Cardiac septum (tissue), 1 donor: ENCODE measurements at regions not wholly inside any gene's neighbourhood (a gene's known extent, or its start where the extent isn't known, plus 50 kb on each side); places are given as distances from the start of the nearest gene placed in this dataset.
"Not testable (repeated sequence)": the region's sequence is repeated elsewhere in the genome, so short reads cannot be mapped to it uniquely, and the experiment has no call there.

Experiments
- DNase-seq: peaks from one replicate; pipeline ENCODE4 v3.0.0-alpha.2; 2020; ENCODE audit warnings: low spot score
- intact Hi-C: fragments of 100-400 bp; cut with DNase I; formaldehyde crosslinking; loops from one replicate; pipeline ENCODE4 v1.14.0; 2022
- donor health status: DM: no; HTN: no; CAD: no.

DNA sequence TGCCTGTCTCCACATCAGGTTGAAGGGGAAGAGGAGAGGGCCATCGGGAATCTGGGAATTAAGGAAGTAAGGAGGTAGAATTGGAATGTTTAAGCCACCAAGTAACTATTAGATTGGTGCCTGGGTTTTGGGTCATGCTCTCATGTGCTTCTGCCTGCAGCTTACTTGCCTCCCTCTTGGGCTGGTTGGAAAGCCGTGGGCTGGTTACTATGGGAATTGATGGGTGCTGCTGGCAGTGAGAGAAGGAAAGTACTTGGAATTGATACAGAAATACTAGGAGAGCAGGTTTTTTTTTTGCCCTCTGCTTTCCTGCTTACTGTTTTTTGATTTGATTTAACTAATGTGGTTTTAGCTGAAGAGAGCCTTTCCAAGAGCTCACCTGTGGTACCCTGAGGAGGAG lies 493.5 kb upstream of the RGS6 start:
- no peak for DNase-seq
- intact Hi-C loops, result no loop called here

DNA sequence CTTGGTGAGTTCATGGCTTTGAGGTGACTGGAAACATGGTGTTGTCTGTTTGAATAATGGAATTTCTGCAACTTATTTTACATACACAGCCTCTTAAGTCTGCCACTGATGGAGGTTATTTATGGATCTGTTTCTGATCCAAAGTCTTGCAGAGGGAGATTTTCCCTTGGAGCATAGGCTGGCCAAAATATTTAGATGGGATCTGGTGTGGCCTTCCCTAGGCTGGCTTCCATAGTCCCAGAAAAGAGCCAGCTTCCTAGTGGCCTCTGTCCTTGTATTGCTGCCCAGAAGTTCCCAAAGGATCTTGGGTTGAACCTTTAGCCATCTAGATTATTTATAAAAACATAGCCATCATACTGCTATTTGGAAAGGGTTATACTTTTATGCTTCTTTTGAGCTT lies 491.1 kb upstream of the RGS6 start:
- DNase-seq, result no peak
- intact Hi-C loops, result no loop called here

DNA sequence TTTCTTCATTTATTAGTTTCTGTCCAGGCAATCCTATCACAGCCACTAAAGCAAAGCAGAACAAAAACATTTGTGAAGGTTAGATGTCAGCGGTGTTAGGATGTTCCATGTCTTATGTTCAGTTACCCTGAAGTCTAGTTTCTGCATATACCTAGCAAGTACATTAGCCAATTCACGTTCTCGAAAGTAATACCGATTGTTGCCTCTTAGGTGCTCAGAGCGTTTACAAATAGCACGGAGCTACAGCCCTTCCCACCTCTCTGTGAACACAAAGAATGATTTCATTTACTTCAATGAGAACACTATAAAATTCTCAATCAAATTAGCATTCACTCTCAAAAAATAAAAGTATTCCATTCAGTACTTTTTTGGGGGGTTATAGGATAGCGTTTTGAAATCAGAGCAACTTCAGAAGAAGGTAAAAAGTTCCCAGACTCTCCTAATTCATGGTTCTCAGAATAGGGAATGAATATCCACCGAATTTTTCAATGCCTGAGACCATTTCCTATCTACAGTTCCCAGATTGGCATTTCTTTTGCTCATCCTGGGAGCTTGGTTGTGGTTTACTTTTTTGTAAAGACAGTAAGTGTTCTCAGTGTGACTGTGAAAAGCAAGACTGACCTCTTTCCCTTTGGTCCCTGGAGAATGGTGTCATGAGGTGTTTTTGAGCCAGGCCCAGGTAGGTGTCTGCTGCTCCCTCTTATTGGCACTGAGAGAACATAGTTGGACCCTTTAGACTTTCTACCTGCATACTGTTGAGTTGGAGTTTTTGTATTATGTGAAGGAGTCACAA lies 488.0 kb upstream of the RGS6 start:
- intact Hi-C loops, result no loop called here
- DNase-seq, result no peak

DNA sequence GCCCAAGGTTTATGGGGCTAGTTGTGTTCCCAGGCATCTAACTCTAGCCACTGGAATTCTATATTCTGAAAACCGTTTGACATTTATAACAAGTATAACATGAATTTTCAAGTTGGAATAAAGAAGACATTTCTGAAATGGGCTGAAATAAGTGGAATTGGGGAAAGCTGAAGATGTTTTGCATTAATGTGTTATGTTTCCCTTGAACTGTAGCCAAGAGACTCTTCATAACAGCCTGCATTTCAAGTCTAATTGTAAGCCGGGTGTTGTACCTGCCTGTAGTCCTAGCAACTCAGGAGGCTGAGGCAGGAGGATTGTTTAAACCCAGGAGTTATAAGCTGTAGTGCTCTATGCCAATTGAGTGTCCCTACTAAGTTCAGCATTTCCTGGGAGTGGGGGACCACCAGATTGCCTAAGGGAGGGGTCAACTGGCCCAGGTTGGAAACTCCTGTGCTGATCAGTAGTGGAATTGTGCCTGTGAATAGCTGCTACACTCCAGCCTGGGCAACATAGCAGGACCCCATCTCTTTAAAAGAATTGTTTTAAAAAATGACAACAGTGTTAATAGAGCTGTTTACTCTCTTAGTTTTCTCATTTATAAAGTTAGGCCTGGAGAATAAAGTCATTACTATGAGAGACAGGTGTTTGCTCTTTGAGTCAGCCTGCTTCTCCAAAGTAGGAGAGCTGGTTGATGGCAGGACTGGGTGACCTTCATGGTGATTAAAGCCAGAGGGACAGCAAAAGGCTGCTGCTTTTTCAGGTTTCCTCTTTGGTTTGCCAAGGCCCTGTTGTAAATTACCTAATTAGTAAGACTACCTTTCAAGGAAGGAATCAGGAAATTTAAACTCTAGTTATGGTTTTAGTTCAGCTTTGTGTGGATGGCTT lies 483.6 kb upstream of the RGS6 start:
- no peak for DNase-seq
- intact Hi-C loops, result no loop called here

DNA sequence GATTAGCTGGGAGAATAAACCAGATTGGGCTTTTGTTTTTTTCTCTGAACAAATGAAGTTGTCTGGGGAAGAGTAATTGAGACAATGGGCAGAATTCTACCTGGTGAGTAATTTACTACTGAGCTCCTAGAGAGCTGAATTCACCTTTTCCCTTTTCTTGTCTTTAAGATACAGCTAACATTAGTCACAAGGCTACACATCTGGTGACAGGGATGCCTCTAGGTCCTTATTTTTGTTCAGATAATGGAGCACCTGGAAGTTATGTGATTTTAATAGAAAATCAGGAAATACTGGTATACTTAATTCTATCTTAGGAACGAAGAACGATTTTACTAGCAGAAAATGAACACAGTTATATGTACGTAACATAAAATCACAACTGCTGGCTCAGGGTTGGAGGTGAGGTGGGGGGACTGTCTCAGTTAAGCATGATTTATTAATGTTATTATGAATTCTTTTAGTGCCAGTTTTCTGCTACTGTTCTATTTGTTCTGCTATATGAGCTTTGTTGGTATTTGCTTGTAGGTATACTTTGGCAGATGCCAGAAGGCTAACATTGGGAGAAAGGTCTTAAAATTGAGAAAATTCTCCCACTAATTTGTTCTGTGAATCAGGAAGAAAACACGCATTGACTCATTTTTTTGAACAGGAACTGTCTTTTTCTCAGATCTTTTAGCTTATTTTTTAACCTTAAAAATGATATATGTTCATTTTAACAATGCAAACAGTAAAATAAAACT lies 482.7 kb upstream of the RGS6 start:
- intact Hi-C loops, result no loop called here

DNA sequence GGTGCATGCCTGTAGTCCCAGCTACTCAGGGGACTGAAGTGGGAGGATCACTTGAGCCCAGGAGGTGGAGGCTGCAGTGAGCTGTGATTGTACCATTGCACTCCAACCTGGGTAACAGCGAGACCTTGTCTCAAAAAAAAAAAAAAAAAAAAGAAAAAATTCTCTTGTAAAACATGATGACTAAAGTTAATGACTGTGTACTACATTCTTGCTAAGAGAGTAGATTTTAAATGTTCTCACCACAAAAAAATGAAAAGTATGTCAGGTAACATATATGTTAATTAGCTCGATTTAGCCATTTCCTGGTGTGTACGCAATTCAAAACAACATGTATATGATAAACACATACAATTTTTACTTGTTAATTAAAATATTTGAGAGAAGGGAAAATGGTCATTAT lies 480.7 kb upstream of the RGS6 start:
- intact Hi-C loops, result no loop called here
- DNase-seq, result no peak

More for the DNA sequence above, 482.7 kb upstream of the RGS6 start:
- no peak for DNase-seq

DNA sequence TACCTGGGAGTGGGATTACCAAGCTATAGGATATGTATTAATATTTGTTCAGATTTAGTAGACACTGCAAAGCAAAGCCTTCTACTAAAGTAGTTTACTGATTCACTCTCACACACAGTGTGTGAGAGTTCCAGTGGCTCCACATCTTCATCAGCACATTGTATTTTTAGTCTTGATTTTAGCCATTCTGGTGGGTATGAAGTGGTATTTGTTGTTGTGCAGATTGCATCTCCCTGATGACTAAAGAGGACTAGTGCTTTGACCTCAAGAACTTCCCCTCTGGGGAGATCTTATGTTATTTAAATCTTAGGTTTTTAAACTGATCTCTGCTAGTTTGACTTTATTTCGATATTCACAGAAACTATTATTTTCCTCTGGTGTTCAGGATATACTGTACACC lies 479.7 kb upstream of the RGS6 start:
- intact Hi-C loops, result no loop called here
- no peak for DNase-seq

DNA sequence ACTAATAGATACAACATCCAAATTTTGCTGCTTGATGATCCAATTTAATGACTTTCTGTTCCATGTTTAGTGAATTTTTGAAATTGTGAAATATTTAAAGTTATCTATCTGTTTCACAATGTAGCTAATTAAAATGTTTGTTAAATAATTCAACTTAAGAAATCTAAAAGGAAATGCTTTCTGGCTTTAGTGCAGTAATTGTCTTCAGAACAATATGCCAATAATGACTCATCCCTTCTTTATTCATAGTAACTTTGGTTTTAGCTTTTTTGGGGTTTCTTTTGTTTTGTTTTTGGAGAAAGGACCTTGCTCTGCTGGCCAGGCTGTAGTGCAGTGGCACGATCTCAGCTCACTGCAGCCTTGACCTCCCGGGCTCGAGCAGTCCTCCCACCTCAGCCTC lies 479.2 kb upstream of the RGS6 start:
- no peak for DNase-seq
- intact Hi-C loops, result no loop called here

DNA sequence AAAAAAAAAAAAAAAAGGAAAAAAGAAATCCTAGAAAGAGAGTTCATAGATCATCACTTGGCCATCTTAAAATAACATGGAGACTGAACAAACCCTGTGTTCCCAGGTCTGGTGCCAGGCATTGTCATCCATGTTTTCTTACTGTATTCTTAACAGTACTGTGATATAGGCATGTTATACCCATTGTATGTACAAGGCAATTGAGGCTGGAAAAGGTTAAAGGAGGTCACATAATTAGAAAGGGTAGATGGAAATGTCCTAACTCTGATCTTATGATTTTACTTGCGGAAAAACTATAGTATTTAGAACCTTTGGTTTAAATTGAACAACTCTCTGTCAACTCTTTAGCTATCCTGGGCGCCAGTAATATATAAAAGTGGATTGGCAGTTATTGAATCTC lies 478.2 kb upstream of the RGS6 start:
- intact Hi-C loops, result no loop called here
- DNase-seq, result no peak

DNA sequence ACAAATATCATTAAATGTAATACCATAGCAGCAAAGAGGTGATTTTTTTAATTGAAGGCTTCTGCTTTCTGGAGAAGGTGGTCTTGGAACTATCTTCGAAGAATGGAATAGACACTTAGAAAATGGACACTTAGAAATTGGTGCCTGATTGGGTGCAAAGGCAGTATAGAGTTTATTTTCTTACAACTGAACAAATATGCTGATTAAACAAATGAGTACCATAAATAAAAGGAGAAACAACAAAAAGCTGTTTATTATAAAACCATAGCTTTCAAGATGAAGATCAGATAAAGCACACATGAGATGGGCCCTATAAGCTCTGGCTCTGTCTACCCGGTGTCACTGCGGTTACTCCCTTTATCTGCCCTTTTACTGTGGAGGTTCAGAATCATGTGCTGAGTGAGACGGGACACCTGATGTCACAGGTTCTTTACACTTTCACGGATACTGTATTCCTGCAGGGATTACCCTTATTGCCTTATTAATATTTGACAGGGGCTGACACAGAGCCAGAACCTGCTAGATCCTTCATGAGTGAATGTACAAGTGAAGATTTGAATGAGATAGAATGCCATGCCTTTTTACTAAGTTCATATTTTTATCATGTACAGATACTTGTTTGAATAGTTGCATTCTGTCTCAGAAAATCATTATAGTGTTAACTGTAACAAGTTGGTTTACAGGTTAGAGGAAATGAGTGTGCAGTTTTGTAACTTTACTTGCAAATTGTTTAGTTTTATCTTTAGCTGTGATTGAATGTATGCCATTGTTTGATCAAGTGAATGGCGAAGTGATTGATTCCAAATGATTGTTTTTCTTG lies 477.5 kb upstream of the RGS6 start:
- intact Hi-C loops, result no loop called here
- DNase-seq, result no peak

DNA sequence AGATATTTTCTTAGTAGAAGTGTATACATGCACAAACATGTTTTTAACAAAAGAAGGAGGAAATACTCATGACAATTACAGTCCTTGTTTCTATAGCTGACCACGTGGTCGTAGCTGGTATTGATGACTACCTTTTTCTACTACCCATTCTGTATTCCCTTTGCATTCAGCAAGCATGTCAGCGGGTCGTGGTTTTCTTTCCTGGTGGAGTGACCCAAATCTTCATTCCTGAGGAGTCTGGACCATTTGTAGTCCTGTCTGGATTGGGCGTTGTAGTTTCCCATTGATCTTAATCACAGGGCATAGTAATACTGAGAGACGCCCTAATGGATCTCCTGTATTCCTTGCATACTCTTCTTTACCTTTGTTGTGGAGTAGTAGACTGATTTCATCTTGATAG lies 472.1 kb upstream of the RGS6 start:
- DNase-seq, result no peak
- intact Hi-C loops, result no loop called here

DNA sequence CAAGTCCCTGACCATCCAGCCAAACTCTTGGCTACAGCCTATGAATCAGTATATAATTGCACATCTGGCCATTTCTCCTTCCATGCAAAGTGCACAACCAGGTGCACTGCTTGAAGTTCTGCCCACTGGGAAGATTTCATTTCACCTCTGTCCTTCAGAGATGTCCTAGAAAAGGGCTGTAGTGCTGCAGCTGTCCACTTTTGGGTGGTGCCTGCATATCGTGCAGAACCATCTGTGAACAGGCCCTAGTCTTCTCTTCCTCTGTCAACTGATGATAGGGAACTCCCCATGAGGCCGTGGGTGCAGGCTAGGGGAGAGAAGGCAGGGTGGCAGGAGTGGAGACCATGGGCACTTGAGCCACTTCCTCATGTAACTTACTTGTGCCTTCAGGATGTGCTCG lies 470.6 kb upstream of the RGS6 start:
- intact Hi-C loops, DNase-seq: not testable (repeated sequence)

DNA sequence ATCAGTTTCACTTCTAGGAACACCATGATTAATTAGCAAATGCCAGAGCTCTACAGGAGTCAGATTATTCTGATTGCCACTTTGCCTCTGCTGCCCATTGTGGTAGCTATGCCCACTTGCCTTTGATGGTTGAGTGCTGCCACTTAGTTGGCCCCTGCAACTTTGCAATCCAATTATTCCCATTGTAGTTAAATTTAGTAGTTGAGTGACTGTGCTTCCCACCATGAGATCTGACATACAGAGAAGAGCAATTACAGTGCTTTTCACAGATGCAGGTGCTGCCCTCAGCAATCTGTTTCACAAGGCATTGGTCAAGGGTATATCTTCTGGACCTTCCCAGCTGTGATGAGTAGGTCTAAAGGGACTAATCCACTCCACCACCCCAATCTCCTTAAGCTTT lies 468.4 kb upstream of the RGS6 start:
- intact Hi-C loops, result no loop called here
- DNase-seq, result no peak

DNA sequence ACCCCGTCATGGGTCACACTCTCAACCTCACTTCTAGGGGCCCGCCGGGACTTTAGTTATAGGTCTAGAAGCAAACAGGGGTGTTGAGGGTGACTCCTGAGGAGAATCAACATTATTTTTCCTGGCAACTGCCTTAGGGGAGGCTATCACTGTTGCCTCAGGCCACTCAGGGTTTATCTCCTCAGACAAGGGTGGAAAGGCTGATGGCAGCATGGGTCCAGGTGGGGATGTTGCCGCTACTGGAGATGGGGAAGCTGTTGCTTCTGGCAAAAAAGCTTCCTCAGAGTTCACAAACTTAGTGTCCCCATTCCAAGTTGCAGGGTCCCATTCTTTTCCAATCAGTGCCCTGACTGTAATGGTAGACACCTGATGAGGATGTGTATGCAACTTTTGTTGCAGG lies 467.4 kb upstream of the RGS6 start:
- no peak for DNase-seq
- intact Hi-C loops, result no loop called here

DNA sequence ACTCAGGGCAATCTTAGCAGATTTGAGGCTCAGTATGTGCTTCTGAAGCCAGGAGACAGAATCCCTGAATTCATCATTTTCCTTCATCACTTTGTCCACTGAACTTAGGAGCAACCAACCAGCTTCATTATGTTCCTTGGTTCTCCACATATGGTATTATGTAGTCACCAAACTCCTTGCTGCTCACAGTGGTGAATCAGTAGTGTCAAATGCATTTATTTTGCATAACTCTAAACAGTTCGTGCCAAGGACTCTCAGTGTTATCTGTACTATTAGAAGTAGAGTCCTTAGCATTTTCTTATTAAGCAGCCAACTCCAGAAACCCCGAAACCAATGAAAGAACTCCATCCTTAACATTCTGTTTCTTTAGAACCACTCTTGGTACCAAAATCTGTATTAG lies 466.9 kb upstream of the RGS6 start:
- intact Hi-C loops, result no loop called here

DNA sequence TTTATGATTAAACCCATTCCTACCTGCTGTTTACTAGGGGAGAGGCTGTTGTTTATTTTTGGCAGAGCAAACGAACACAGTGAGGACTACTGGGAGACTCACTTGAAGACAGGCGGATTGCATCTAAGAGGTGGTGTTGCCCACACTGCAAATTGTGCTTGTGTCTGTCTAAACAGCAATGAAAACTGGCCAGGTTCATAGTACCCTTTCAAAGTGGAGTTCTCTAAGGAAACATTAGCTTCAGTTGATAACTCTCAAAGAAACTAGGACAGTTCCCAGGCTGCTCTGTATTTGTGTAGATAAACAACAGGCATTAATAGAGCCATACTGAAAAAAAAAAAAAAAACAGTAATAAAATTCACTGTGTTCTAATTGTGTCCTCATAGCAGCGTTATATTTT lies 466.0 kb upstream of the RGS6 start:
- intact Hi-C loops, result no loop called here
- no peak for DNase-seq

More for the DNA sequence above, 466.9 kb upstream of the RGS6 start:
- DNase-seq, result no peak

DNA sequence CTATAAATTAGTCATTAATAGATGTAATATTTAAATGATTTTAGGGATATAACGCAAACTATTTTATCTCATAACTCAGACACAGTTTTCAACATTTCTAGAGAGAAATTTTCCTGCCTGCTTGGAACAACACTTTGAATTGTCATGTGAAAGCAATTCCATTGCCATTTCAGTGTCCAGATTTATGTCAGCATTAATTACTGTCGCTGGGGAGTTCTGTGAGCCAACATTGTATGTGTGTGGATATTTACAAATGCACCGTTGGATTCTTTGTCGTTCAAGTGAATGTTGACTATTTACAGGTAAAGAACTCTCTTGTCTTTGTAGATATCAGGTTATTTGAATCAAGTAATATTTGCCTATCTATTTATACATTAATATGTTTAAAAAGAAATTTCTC lies 465.3 kb upstream of the RGS6 start:
- intact Hi-C loops, result no loop called here

DNA sequence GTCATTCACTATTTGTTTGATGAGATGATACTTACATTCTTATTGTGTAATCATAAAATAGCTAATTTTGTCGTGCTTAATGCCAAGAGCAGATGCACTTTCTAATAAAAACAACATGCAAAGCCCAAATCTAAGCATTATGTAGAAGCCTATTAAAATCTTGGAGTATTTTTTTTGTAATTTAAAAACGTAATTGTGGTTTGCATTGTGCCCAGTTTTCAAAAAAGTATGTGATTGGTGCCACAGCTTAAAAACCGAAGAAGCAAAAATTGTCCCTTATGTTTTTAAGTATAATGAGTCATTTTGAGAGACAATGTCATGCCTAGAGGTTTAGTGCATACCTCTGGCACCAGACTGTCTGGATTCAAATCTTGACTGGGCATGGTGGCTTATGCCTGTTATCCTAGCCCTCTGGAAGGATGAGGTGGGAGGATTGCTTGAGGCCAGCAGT lies 464.8 kb upstream of the RGS6 start:
- intact Hi-C loops, result no loop called here
- no peak for DNase-seq

More for the DNA sequence above, 465.3 kb upstream of the RGS6 start:
- DNase-seq, result no peak

DNA sequence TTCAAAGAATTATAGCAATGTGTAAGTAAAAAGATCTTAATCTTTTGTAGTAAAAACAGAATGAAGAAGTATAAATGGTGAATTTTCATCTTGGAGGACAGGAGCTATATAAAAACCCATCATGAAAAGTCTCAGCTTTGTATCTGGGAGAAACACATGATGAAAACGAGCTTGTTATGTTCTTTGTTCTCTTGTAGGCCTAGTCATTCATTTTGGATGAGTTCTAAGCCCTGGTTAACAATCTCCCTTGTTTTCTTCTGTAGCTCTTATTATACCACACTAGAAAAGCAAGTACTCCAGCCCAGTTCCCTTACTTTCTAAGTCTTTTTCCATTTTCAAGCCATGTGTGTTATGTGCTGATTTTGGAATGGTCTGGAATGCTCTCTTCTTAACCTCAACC lies 463.5 kb upstream of the RGS6 start:
- intact Hi-C loops, result no loop called here
- no peak for DNase-seq
